Lower leg skin (tissue), 3 donors: ENCODE measurements at regions not wholly inside any gene's neighbourhood (a gene's known extent, or its start where the extent isn't known, plus 50 kb on each side); places are given as distances from the start of the nearest gene placed in this dataset.

Experiments
- CTCF ChIP-seq, 3 donors: fragments of 450-650 bp; IDR thresholded peaks; one replicate each; pipeline ENCODE4 v1.5.1; 2016; ENCODE audit warnings: antibody characterized with exemption in 3 of 3, mild to moderate bottlenecking in 3 of 3, moderate library complexity in 2 of 3
- POLR2A ChIP-seq, 2 donors: fragments of 450-650 bp; IDR thresholded peaks; one replicate each; pipeline ENCODE4 v1.6.1; 2016 to 2017; ENCODE audit warnings: antibody characterized with exemption in 2 of 2, mild to moderate bottlenecking in 1 of 2, moderate library complexity in 1 of 2

DNA sequence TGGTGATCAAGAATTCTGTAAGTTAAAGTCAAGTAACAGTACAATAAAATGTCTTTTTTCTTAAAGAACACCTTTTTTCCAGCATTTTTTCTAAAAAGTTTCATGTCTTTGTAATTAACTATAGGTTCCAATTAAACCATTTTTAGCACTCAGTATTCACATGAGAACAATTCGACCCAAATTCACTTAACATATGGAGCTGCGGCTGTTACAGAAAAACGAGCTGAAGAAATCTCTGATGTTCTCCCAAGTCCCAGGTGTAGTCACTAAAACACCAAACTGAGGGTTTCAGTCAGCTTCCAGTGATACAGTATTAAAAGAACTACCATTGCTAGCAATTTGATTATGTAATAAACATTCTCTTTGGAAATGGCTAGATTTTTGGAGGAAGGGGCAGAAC, 117.6 kb downstream of the TNFSF13B start:
- TF ChIP-seq POLR2A (IDR thresholded peaks at IDR 0.05) (no peak), CTCF (IDR thresholded peaks at IDR 0.05) (no peak)
